Panc1 (cell line): ENCODE measurements at regions not wholly inside any gene's neighbourhood (a gene's known extent, or its start where the extent isn't known, plus 50 kb on each side); places are given as distances from the start of the nearest gene placed in this dataset.
A peak's percentile ranks its signal among the peaks of the same experiment; 100 is the strongest.

Experiments
- ATAC-seq: fragments of 200-7000 bp; cut with Tn5 transposase; 2 replicates; pipeline ENCODE4 v1.9.1; 2020; ENCODE audit warnings: mild to moderate bottlenecking, moderate library complexity
- BruUV-seq: library from RNA; stranded (reverse); fragments of 400-500 nt; replicated peaks from 2 replicates; lab custom pipeline; 2021; lab: Mats Ljungman, UMichigan
- CTCF ChIA-PET: fragments of 300-600 bp; sonication (Branson Sonifier 250); formaldehyde crosslinking; loops from one replicate; lab custom pipeline; 2022; ENCODE audit warnings: antibody characterized with exemption; lab: Charles Lee
- POLR2A ChIA-PET: fragments of 300-600 bp; sonication (Branson Sonifier 250); formaldehyde crosslinking; loops from one replicate; lab custom pipeline; 2022; ENCODE audit warnings: antibody characterized with exemption; lab: Charles Lee
- DNase-seq: peaks from one replicate; pipeline ENCODE4 v3.0.0-alpha.2; 2010; ENCODE audit warnings: low read depth, low spot score
- H3K27ac ChIP-seq: 2 replicates; pipeline ENCODE4 v1.5.1; 2011; ENCODE audit warnings: mild to moderate bottlenecking, low read length, inconsistent platforms
- H3K27me3 ChIP-seq: fragments of 200-500 bp; sonication (Bioruptor generic); 2 replicates; pipeline ENCODE4 v1.6.0; 2014; ENCODE audit warnings: low read length, inconsistent platforms; ENCODE audit not compliant: control insufficient read depth, insufficient read depth
- H3K36me3 ChIP-seq: fragments of 200-500 bp; sonication (Bioruptor generic); 2 replicates; pipeline ENCODE4 v1.5.1; 2014; ENCODE audit warnings: inconsistent platforms, mild to moderate bottlenecking, low read length, moderate library complexity; ENCODE audit not compliant: control insufficient read depth, insufficient read depth
- H3K4me1 ChIP-seq: 2 replicates; pipeline ENCODE4 v1.5.1; 2011; ENCODE audit warnings: inconsistent platforms, mild to moderate bottlenecking, low read length, moderate library complexity; ENCODE audit not compliant: control insufficient read depth, insufficient read depth
- H3K4me3 ChIP-seq, 2 experiments: 2 replicates each; pipeline ENCODE4 v1.5.1; 2011 to 2012; ENCODE audit warnings: low read depth in 2 of 2, low read length in 2 of 2, mild to moderate bottlenecking in 2 of 2, inconsistent platforms in 1 of 2, moderate library complexity in 1 of 2
- H3K9me3 ChIP-seq: fragments of 200-500 bp; sonication (Bioruptor generic); 2 replicates; pipeline ENCODE4 v1.5.1; 2014; ENCODE audit warnings: low read depth, mild to moderate bottlenecking, inconsistent platforms, low read length, moderate library complexity; ENCODE audit not compliant: control insufficient read depth, insufficient read depth
- CTCF ChIP-seq: fragments of 450-650 bp; IDR thresholded peaks from 2 replicates; pipeline ENCODE4 v1.5.1; 2017; ENCODE audit warnings: mild to moderate bottlenecking
- POLR2AphosphoS5 ChIP-seq: IDR thresholded peaks from 2 replicates; pipeline ENCODE4 v1.6.1; 2012; ENCODE audit warnings: mild to moderate bottlenecking, low read depth, low read length, moderate library complexity
- REST ChIP-seq, 2 experiments: IDR thresholded peaks; 2 replicates each; pipeline ENCODE4 v1.6.1; 2011 to 2012; ENCODE audit warnings: low read depth in 2 of 2, control low read depth in 1 of 2, low read length in 1 of 2, mild to moderate bottlenecking in 1 of 2, moderate library complexity in 1 of 2; ENCODE audit not compliant: insufficient read depth in 1 of 2
- SIN3A ChIP-seq: IDR thresholded peaks from 2 replicates; pipeline ENCODE4 v1.6.1; 2012; ENCODE audit warnings: low read depth, mild to moderate bottlenecking, low read length, moderate library complexity, borderline replicate concordance; ENCODE audit not compliant: insufficient read depth
- TCF7L2 ChIP-seq: IDR thresholded peaks from 2 replicates; pipeline ENCODE4 v1.6.1; 2011; ENCODE audit warnings: mild to moderate bottlenecking, low read depth, low read length, inconsistent platforms
- in situ Hi-C: cut with HindIII; loops from 2 replicates; pipeline ENCODE4 v1.10.0; 2016; ENCODE audit warnings: low sequenced_read_pairs, low pct_unique_long_range_greater_than_20kb
- intact Hi-C: fragments of 100-400 bp; cut with micrococcal nuclease; formaldehyde crosslinking; loops from one replicate; pipeline ENCODE4 v1.10.0; 2022; ENCODE audit not compliant: unreplicated experiment

DNA sequence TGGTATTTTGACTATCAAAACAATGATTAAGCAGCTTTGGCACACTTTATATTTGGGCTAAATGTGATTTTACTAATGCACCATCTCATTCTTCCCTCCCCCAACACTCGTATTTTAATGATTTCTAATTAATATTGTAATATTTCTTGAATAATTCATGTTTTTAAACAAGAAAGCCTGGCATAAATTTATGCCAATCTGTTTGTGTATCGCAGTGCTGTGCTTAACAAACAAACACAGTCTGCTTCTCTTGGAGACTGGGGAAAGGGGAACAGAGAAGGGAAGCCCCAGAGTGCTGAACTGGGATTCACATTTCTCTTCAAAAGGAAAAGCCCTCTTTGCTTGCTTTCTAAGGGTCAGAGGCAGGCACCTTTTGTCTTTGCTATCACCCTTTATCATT, 496.9 kb upstream of the STXBP6 start:
- Histone ChIP-seq H3K27me3 (no peaks in the 10 kb centered on the region), H3K4me1 (no peaks in the 10 kb centered on the region), H3K36me3 (no peaks in the 10 kb centered on the region), H3K9me3 (no peaks in the 10 kb centered on the region), H3K4me3 (no peak overlapping the region), H3K27ac (no peak overlapping the region)
- BruUV-seq, result no TSS peak
- ChIA-PET CTCF (no interaction called here), POLR2A (no interaction called here)
- in situ Hi-C loops (no loop called here), intact Hi-C loops (no loop called here)
- TF ChIP-seq POLR2AphosphoS5 (no peak), TCF7L2 (no peak), REST (IDR thresholded peaks at IDR 0.05; ENCODE audit: insufficient read depth in 1 of 2, low read depth in 2 of 2, low read length in 1 of 2) (no peak), CTCF (no peak), SIN3A (no peak)
- DNase-seq (no peak), ATAC-seq (no peak)

GRCh38 chr14:25537846-25538455, 488.0 kb upstream of the STXBP6 start:
- ChIA-PET CTCF (no interaction called here), POLR2A (no interaction called here)
- no peaks in the 10 kb centered on the region for H3K27me3 ChIP-seq
- intact Hi-C loops (no loop called here), in situ Hi-C loops (no loop called here)
- no peaks in the 10 kb centered on the region for H3K9me3 ChIP-seq
- H3K4me1 ChIP-seq, result no peaks in the 10 kb centered on the region
- DNase-seq (no peak), ATAC-seq (no peak)
- TF ChIP-seq POLR2AphosphoS5, result no peak
- peak; percentile 45 for TF ChIP-seq CTCF
- no peak overlapping the region for H3K27ac ChIP-seq
- no peaks in the 10 kb centered on the region for H3K36me3 ChIP-seq
- no peak overlapping the region for H3K4me3 ChIP-seq
- BruUV-seq, result no TSS peak
